Activated CD4-positive, alpha-beta memory T cell treated with anti-CD3 and anti-CD28 coated beads for 36 hours (primary cell): ENCODE measurements at regions not wholly inside any gene's neighbourhood (a gene's known extent, or its start where the extent isn't known, plus 50 kb on each side); places are given as distances from the start of the nearest gene placed in this dataset.
"Not testable (repeated sequence)": the region's sequence is repeated elsewhere in the genome, so short reads cannot be mapped to it uniquely, and the experiment has no call there.

Experiments used
- CTCF ChIA-PET: fragments of 350-600 bp; sonication (Branson Sonifier 250); formaldehyde crosslinking; loops from one replicate; lab custom pipeline; 2021; ENCODE audit warnings: antibody characterized with exemption, inconsistent platforms; lab: Charles Lee
- POLR2A ChIA-PET: fragments of 350-600 bp; sonication (Branson Sonifier 250); formaldehyde crosslinking; loops from one replicate; lab custom pipeline; 2021; ENCODE audit warnings: antibody characterized with exemption; lab: Charles Lee
- DNase-seq: peaks from one replicate; pipeline ENCODE4 v3.0.0-alpha.2; 2020
- H3K27ac Mint-ChIP-seq: one replicate; pipeline ENCODE4 v1.8.0; 2021; ENCODE audit warnings: mixed read lengths
- H3K27me3 Mint-ChIP-seq: one replicate; pipeline ENCODE4 v1.8.0; 2021; ENCODE audit warnings: mixed read lengths
- H3K36me3 Mint-ChIP-seq: one replicate; pipeline ENCODE4 v1.8.0; 2021; ENCODE audit warnings: mixed read lengths
- H3K4me1 Mint-ChIP-seq: one replicate; pipeline ENCODE4 v1.8.0; 2021; ENCODE audit warnings: low read depth, mixed read lengths
- H3K4me3 Mint-ChIP-seq: one replicate; pipeline ENCODE4 v1.8.0; 2021; ENCODE audit warnings: mild to moderate bottlenecking, mixed read lengths
- H3K9me3 Mint-ChIP-seq: one replicate; pipeline ENCODE4 v1.8.0; 2021; ENCODE audit warnings: mixed read lengths
- intact Hi-C: fragments of 100-400 bp; cut with micrococcal nuclease; formaldehyde crosslinking; loops from one replicate; pipeline ENCODE4 v1.15.1; 2023

DNA sequence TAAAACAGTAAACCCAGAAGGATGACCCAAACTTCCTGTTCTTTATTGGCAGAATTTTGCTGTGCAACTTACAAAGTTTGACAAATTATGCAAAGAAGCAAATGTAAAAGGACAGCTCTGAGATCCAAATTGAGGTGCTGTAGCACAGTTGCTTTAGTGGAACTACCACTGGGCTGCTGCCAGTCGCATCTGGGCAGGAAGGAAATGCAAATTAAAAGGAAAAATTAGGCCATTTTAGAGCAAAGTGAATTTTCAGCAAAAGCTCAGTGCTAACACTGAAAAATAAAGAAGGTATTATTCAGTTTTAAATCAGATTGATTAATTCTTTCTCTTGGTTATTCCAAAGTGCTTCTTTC, 104.5 kb downstream of the ZMAT3 start:
- H3K27me3 Mint-ChIP-seq, result no peaks in the 10 kb centered on the region
- no peak for DNase-seq
- no peak overlapping the region for H3K4me3 Mint-ChIP-seq
- peaks cover 12% of the 10 kb centered on the region for H3K4me1 Mint-ChIP-seq
- ChIA-PET CTCF (no interaction called here), POLR2A (no interaction called here)
- intact Hi-C loops, result loop anchor here (2.0 kb wide), 1 partner anchor 530 kb away; no protein-coding TSS in a partner anchor
- no peaks in the 10 kb centered on the region for H3K36me3 Mint-ChIP-seq
- no peak overlapping the region for H3K27ac Mint-ChIP-seq
- H3K9me3 Mint-ChIP-seq, result no peaks in the 10 kb centered on the region

DNA sequence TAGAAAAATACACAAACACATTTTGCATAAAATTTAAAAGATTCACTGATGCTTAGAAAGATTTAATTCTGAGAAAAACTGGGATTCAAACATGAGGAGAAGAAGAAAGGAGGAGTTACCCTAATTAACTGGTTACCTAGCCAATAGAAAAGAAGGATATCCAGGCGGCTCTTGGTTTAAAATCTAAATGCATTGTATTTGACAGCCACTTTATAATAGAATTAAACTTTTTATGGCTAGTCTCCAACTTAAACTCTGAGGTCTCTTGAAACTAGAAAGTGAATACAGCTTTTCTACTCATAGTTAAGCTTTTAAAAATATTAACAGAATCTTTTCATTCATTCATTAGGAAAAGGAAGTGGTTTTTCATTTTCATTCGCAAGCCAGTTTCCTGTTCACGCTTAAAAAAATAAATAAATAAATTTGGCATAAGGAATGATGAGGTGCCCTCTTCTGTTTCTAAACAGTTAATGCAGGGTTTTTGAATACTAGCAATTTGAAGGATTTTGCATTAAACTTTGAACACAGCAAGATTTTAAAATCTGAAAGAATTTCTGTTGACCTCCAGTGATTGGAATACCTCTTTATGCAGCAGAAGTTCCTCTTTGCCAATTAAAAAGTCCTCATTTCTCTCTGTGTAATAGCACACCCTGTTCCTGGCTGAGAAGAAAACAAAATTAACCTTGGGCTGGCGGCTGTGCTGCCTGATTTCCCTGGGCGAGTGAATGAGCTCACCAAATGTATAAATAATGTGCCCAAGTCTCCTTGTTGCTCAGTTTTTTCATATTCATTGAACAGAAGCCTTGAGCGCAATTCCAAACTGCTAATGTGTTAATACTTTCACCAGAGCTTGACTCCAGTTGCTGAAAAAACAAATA, 105.1 kb downstream of the ZMAT3 start:
- intact Hi-C loops, result loop anchor here (2.0 kb wide), 1 partner anchor 530 kb away; no protein-coding TSS in a partner anchor
- ChIA-PET POLR2A (no interaction called here), CTCF (no interaction called here)
- Mint-ChIP-seq H3K36me3 (no peaks in the 10 kb centered on the region), H3K4me3 (no peak overlapping the region), H3K9me3 (no peaks in the 10 kb centered on the region), H3K27me3 (no peaks in the 10 kb centered on the region), H3K27ac (no peak overlapping the region), H3K4me1 (peaks cover 12% of the 10 kb centered on the region)
- DNase-seq, result no peak

DNA sequence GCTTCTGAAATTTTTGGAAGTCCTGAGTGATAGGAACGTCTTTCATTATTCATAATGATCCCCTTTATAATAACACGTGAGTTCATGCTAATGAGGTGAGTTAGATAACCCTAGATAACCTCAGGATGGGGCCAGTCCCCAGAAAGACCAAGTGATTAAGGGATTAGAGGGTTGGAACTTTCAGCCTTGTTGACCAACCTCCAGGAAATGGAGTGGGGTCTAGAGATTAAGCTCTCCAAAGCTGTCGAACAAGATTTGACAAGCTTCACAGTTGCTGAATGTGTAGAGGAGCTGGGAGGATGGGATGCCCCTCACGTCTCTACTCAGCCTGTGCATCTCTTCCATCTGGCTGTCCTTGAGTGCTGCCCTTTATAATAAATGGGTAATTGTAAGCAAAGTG, 107.1 kb downstream of the ZMAT3 start:
- DNase-seq, result no peak
- POLR2A ChIA-PET, result no interaction called here

DNA sequence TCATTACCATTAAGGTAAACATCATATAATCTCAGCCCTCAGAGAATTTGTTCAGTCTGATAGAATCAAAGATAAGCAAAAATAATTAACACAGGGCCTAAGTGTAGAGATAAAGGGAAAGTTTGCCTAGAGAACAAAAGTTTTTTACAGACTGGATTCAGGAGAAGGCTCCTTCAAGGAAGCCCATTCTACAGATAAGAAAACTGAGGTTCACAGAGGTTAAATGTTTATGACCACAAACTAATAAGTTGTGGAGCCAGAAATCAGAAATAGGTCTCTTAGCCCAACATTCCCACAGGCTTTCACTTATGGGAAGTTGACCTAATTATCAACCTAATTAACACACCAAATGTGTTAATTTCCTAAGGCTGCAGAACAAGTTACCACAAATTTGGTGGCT, 110.7 kb downstream of the ZMAT3 start:
- no peaks in the 10 kb centered on the region for H3K4me1 Mint-ChIP-seq
- intact Hi-C loops, result no loop called here
- POLR2A ChIA-PET, result no interaction called here

More for the DNA sequence above, 107.1 kb downstream of the ZMAT3 start:
- H3K36me3 Mint-ChIP-seq, result peaks cover 3% of the 10 kb centered on the region
- H3K4me3 Mint-ChIP-seq, result no peak overlapping the region
- H3K9me3 Mint-ChIP-seq, result no peaks in the 10 kb centered on the region
- H3K27me3 Mint-ChIP-seq, result no peaks in the 10 kb centered on the region
- no peak overlapping the region for H3K27ac Mint-ChIP-seq
- CTCF ChIA-PET, result no interaction called here
- peaks cover 12% of the 10 kb centered on the region for H3K4me1 Mint-ChIP-seq
- intact Hi-C loops, result no loop called here

DNA sequence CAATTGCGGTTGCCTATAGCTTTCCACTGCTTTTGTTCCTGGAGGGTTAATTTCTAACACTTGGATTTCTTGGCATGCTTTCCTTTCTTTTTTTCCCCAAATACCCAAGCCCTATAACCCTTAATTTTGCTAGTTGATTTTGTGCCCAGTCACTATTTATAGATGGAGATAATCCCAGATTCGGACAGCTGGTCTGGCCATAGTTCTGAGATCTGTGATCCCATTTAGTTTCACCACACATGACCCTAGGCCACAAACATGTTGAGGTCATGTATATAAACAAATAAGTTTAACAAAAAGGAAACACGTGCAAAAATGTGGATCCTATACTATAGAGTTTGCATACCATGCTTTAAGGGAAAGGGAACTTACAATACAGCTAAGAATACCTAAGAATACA, 111.4 kb downstream of the ZMAT3 start:
- Mint-ChIP-seq H3K27me3 (no peaks in the 10 kb centered on the region), H3K36me3 (peaks cover 9% of the 10 kb centered on the region), H3K4me1 (no peaks in the 10 kb centered on the region), H3K4me3 (no peak overlapping the region), H3K27ac (no peak overlapping the region), H3K9me3 (no peaks in the 10 kb centered on the region)
- no peak for DNase-seq
- ChIA-PET CTCF (no interaction called here), POLR2A (no interaction called here)
- intact Hi-C loops, result no loop called here

More for the DNA sequence above, 110.7 kb downstream of the ZMAT3 start:
- no peak for DNase-seq
- no peaks in the 10 kb centered on the region for H3K27me3 Mint-ChIP-seq
- H3K4me3 Mint-ChIP-seq, result no peak overlapping the region
- CTCF ChIA-PET, result no interaction called here
- H3K9me3 Mint-ChIP-seq, result no peaks in the 10 kb centered on the region
- no peak overlapping the region for H3K27ac Mint-ChIP-seq
- peaks cover 9% of the 10 kb centered on the region for H3K36me3 Mint-ChIP-seq

DNA sequence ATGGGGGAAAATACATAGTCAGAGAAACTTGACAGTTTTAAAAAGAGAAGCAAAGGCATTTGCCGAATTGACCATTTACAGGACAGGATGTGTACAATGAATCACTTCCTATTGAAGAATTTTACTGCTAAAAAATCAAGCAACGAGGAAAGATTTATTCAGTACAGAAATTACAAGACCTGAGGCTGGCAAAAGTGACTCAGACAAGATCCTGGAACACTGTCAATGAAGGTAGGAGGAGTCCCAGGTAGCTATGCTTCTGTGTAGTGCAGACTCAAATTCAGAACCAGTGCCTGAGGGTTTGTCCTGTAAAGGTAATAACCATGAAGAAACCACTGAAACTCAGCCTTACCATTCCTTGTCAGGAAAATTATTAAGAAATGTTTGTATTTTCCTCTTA, 120.9 kb downstream of the ZMAT3 start:
- H3K4me3 Mint-ChIP-seq, result no peak overlapping the region
- DNase-seq, result peak; percentile 23
- ChIA-PET POLR2A (no interaction called here), CTCF (no interaction called here)
- no peaks in the 10 kb centered on the region for H3K36me3 Mint-ChIP-seq
- no peaks in the 10 kb centered on the region for H3K27me3 Mint-ChIP-seq
- H3K27ac Mint-ChIP-seq, result no peak overlapping the region
- H3K9me3 Mint-ChIP-seq, result peaks cover 15% of the 10 kb centered on the region
- no peaks in the 10 kb centered on the region for H3K4me1 Mint-ChIP-seq
- intact Hi-C loops, result no loop called here

DNA sequence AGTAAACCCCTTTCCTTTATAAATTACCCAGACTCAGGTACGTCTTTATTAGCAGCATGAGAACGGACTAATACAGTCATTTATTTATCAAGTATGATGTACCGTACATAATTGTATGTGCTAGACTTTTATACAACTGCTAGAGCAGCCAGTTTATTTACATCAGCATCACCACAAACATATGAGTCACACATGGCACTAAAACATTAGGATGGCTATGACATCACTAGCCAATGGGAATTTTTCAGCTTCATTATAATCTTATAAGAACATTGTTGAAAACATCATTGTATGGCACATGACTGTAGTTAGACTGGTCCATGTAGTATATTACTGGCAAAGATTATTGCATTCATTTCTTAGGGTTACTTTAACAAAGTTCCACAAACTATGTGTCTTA, 121.7 kb downstream of the ZMAT3 start:
- POLR2A ChIA-PET, result no interaction called here
- Mint-ChIP-seq H3K36me3 (no peaks in the 10 kb centered on the region), H3K9me3 (peaks cover 15% of the 10 kb centered on the region), H3K4me3 (no peak overlapping the region), H3K27me3 (no peaks in the 10 kb centered on the region), H3K4me1 (no peaks in the 10 kb centered on the region), H3K27ac (no peak overlapping the region)
- CTCF ChIA-PET, result no interaction called here
- no peak for DNase-seq
- intact Hi-C loops, result no loop called here

DNA sequence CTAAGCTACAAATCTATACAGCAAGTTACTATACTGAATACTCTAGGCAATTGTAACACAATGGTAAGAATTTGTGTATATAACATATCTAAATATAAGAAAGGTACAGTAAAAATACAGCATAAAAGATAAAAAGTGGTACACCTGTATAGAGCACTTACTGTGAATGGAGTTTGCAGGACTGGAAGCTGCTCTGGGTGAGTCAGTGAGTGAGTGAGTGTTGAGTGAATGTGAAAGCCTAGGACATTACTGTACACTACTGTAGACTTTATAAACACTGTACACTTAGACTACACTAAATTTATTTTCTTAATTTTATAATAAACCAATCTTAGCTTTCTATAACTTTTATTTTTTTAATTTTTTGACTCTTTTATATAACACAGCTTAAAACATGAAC, 123.1 kb downstream of the ZMAT3 start:
- Mint-ChIP-seq H3K4me1 (no peaks in the 10 kb centered on the region), H3K4me3 (no peak overlapping the region), H3K27ac (no peak overlapping the region), H3K9me3 (peaks cover 17% of the 10 kb centered on the region), H3K36me3 (no peaks in the 10 kb centered on the region), H3K27me3 (no peaks in the 10 kb centered on the region)
- ChIA-PET CTCF (no interaction called here), POLR2A (no interaction called here)
- intact Hi-C loops, result no loop called here
- DNase-seq, result no peak

DNA sequence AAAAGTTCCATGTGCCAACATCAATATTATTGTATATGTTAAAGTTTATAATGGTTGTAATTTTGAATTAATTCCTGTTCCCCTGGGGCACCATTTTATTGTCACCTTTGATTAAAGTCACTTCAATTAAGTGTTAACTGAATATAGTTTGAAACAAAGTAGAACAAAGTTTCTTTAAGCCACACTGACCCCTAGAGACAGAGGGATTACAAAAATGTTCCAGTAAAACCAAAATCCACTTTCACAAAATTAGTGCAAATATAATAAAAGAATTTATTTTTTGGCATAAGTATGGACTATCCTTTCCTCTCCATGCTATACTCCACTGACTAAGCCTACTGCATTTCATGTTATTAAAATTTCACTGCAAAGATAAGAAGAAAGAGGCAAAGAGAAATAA, 123.9 kb downstream of the ZMAT3 start:
- no peak overlapping the region for H3K27ac Mint-ChIP-seq
- peaks cover 19% of the 10 kb centered on the region for H3K9me3 Mint-ChIP-seq
- intact Hi-C loops, result no loop called here
- no peaks in the 10 kb centered on the region for H3K27me3 Mint-ChIP-seq
- H3K4me3 Mint-ChIP-seq, result no peak overlapping the region
- no peak for DNase-seq
- no peaks in the 10 kb centered on the region for H3K36me3 Mint-ChIP-seq
- ChIA-PET POLR2A (no interaction called here), CTCF (no interaction called here)
- no peaks in the 10 kb centered on the region for H3K4me1 Mint-ChIP-seq

DNA sequence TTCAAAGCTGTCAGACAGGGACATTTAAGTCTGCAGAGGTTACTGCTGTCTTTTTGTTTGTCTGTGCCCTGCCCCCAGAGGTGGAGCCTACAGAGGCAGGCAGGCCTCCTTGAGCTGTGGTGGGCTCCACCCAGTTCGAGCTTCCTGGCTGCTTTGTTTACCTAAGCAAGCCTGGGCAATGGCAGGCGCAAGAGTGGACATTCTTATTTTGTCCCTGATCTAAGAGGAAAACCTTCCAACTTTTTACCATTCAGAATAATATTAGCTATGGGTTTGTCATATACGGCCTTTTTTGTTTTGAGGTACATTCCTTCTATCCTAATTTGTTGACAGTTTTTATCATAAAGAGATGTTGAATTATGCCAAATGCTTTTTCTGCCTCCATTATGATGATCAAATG, 129.3 kb downstream of the ZMAT3 start:
- H3K9me3 Mint-ChIP-seq, result peaks cover 18% of the 10 kb centered on the region
- intact Hi-C loops, DNase-seq, H3K4me3 Mint-ChIP-seq, POLR2A ChIA-PET, CTCF ChIA-PET, H3K4me1 Mint-ChIP-seq, H3K27me3 Mint-ChIP-seq, H3K27ac Mint-ChIP-seq, H3K36me3 Mint-ChIP-seq: not testable (repeated sequence)

DNA sequence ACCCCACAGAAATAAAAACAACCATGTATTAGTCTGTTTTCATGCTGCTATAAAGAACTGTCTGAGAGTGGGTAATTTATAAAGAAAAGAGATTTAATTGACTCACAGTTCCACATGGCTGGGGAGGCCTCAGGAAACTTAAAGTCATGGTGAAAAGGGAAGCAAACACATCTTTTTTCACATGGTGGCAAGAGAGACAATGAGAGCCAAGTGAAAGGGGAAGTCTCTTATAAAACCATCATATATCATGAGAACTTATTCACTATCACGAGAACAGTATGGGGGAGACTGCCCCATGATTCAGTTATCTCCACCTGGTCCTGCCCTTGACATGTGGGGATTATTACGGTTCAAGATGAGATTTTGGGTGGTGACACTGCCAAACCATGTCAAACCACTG, 141.5 kb downstream of the ZMAT3 start:
- intact Hi-C loops, result no loop called here
- no peaks in the 10 kb centered on the region for H3K27me3 Mint-ChIP-seq
- no peak overlapping the region for H3K4me3 Mint-ChIP-seq

DNA sequence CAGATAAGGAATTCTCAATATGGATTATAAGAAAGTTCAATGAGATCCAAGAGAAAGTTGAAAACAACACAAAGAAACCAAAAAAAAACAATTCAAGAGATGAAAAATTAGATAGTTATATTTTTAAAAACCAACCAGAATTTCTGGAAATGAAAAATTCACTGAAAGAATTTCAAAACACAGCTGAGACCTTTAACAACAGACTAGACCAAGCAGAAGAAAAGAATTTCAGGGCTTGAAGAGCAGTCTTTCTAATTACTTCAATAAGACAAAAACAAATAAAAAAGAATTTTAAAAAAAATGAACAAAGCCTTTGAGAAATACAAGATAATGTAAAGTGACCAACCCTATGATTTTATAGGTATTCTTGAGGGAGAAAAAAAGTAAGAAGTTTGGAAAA, 155.4 kb downstream of the ZMAT3 start:
- ChIA-PET CTCF (no interaction called here), POLR2A (no interaction called here)
- no peak for DNase-seq
- Mint-ChIP-seq H3K4me3 (no peak overlapping the region), H3K9me3 (peaks cover 22% of the 10 kb centered on the region), H3K27me3 (no peaks in the 10 kb centered on the region), H3K36me3 (peaks cover 3% of the 10 kb centered on the region), H3K4me1 (no peaks in the 10 kb centered on the region), H3K27ac (no peak overlapping the region)
- intact Hi-C loops, result no loop called here

More for the DNA sequence above, 141.5 kb downstream of the ZMAT3 start:
- no peak overlapping the region for H3K27ac Mint-ChIP-seq
- DNase-seq, result no peak
- POLR2A ChIA-PET, result no interaction called here
- H3K9me3 Mint-ChIP-seq, result peaks cover 61% of the 10 kb centered on the region
- CTCF ChIA-PET, result no interaction called here
- no peaks in the 10 kb centered on the region for H3K4me1 Mint-ChIP-seq
- H3K36me3 Mint-ChIP-seq, result no peaks in the 10 kb centered on the region

DNA sequence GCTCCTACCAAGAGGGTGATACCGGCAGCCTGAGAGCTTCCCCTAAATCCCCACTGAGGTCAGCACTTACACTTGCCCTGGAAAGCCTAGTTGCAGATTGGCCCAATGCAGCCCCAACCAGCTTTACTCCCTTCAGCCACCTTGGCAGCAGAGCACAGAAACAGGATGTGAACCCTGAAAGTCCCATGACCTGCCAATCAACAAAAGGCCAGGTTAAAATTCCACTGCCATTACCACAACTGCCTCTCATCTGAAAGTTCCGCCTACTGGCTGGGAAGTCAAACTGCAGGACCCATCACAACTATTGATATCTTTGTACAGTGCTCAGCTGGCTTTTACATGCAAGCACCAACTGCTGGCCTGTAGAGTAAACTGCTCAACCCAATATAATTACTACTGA, 156.2 kb downstream of the ZMAT3 start:
- H3K4me1 Mint-ChIP-seq, result no peaks in the 10 kb centered on the region
- no peak overlapping the region for H3K4me3 Mint-ChIP-seq
- CTCF ChIA-PET, result no interaction called here
- intact Hi-C loops, result no loop called here
- no peaks in the 10 kb centered on the region for H3K27me3 Mint-ChIP-seq
- DNase-seq, result no peak
- H3K9me3 Mint-ChIP-seq, result peaks cover 22% of the 10 kb centered on the region
- peaks cover 3% of the 10 kb centered on the region for H3K36me3 Mint-ChIP-seq
- POLR2A ChIA-PET, result no interaction called here
- H3K27ac Mint-ChIP-seq, result no peak overlapping the region
